Mesenchymal stem cell (in vitro differentiated cells and primary cell): ENCODE measurements at regions not wholly inside any gene's neighbourhood (a gene's known extent, or its start where the extent isn't known, plus 50 kb on each side); places are given as distances from the start of the nearest gene placed in this dataset.

ENCODE experiments used
- DNase-seq: peaks from one replicate; pipeline ENCODE4 v3.0.0-alpha.2; 2013
- H2AFZ ChIP-seq: one replicate; pipeline ENCODE4 v1.6.1; 2013; ENCODE audit warnings: low read depth, mild to moderate bottlenecking, control low read depth, inconsistent platforms, low read length, moderate library complexity
- H2AK5ac ChIP-seq: 2 replicates; pipeline ENCODE4 v1.6.1; 2013; ENCODE audit warnings: low read length, moderate library complexity, mild to moderate bottlenecking, inconsistent platforms; ENCODE audit not compliant: severe bottlenecking
- H2BK120ac ChIP-seq: one replicate; pipeline ENCODE4 v1.6.1; 2013; ENCODE audit warnings: low read depth, mild to moderate bottlenecking, inconsistent platforms, low read length, moderate library complexity
- H2BK12ac ChIP-seq, 2 experiments: one replicate each; pipeline ENCODE4 v1.6.1; 2013; ENCODE audit warnings: inconsistent platforms in 2 of 2, low read length in 2 of 2, mild to moderate bottlenecking in 2 of 2, moderate library complexity in 2 of 2, control low read depth in 1 of 2
- H2BK15ac ChIP-seq: one replicate; pipeline ENCODE4 v1.6.1; 2013; ENCODE audit warnings: mild to moderate bottlenecking, low read depth, inconsistent platforms; ENCODE audit not compliant: poor library complexity, severe bottlenecking
- H2BK5ac ChIP-seq: 2 replicates; pipeline ENCODE4 v1.6.1; 2013; ENCODE audit warnings: low read depth, mild to moderate bottlenecking, low read length, control low read depth, inconsistent platforms; ENCODE audit not compliant: poor library complexity, severe bottlenecking
- H3K14ac ChIP-seq, 2 experiments: one replicate each; pipeline ENCODE4 v1.6.1; 2013; ENCODE audit warnings: inconsistent platforms in 2 of 2, low read length in 2 of 2, control low read depth in 1 of 2, mild to moderate bottlenecking in 1 of 2, moderate library complexity in 1 of 2
- H3K18ac ChIP-seq, 2 experiments: one replicate each; pipeline ENCODE4 v1.6.1; 2013; ENCODE audit warnings: inconsistent platforms in 2 of 2, low read length in 2 of 2, control low read depth in 1 of 2, low read depth in 1 of 2, mild to moderate bottlenecking in 1 of 2
- H3K23ac ChIP-seq, 2 experiments: one replicate each; pipeline ENCODE4 v1.6.1; 2013; ENCODE audit warnings: inconsistent platforms in 2 of 2, low read length in 2 of 2, mild to moderate bottlenecking in 2 of 2, moderate library complexity in 2 of 2, control low read depth in 1 of 2
- H3K27ac ChIP-seq: 2 replicates; pipeline ENCODE4 v1.5.1; 2013; ENCODE audit warnings: mild to moderate bottlenecking, moderate library complexity, low read length, control low read depth, inconsistent platforms; ENCODE audit not compliant: poor library complexity, severe bottlenecking
- H3K27me3 ChIP-seq, 2 experiments: 2 replicates each; pipeline versions ENCODE4 v1.6.1 to v1.7.0; 2013; ENCODE audit warnings: low read length in 2 of 2, mild to moderate bottlenecking in 2 of 2, moderate library complexity in 2 of 2, control low read depth in 1 of 2, inconsistent platforms in 1 of 2; ENCODE audit not compliant: control insufficient read depth in 1 of 2, insufficient read depth in 1 of 2
- H3K36me3 ChIP-seq, 2 experiments: 2 replicates each; pipeline versions ENCODE4 v1.6.1 to v1.7.0; 2013; ENCODE audit warnings: low read length in 2 of 2, control low read depth in 1 of 2, inconsistent platforms in 1 of 2, low read depth in 1 of 2, mild to moderate bottlenecking in 1 of 2; ENCODE audit not compliant: insufficient read depth in 2 of 2, control insufficient read depth in 1 of 2
- H3K4ac ChIP-seq, 2 experiments: one replicate each; pipeline ENCODE4 v1.6.1; 2013; ENCODE audit warnings: inconsistent platforms in 2 of 2, low read length in 2 of 2, mild to moderate bottlenecking in 2 of 2, moderate library complexity in 2 of 2, control low read depth in 1 of 2, low read depth in 1 of 2
- H3K4me1 ChIP-seq: 2 replicates; pipeline ENCODE4 v1.6.1; 2013; ENCODE audit warnings: low read depth, low read length, control low read depth; ENCODE audit not compliant: control insufficient read depth, insufficient read depth
- H3K4me2 ChIP-seq: 2 replicates; pipeline ENCODE4 v1.6.1; 2013; ENCODE audit warnings: low read length, mild to moderate bottlenecking, inconsistent platforms; ENCODE audit not compliant: poor library complexity, severe bottlenecking
- H3K4me3 ChIP-seq, 2 experiments: 2 replicates each; pipeline versions ENCODE4 v1.5.1 to v1.7.0; 2013; ENCODE audit warnings: low read length in 2 of 2, mild to moderate bottlenecking in 2 of 2, control low read depth in 1 of 2, low read depth in 1 of 2; ENCODE audit not compliant: insufficient read depth in 1 of 2
- H3K79me1 ChIP-seq: replicated peaks from 2 replicates; pipeline ENCODE4 v1.6.1; 2013; ENCODE audit warnings: mild to moderate bottlenecking, control low read depth, low read length, inconsistent platforms; ENCODE audit not compliant: poor library complexity, severe bottlenecking
- H3K9ac ChIP-seq: 2 replicates; pipeline ENCODE4 v1.7.0; 2013; ENCODE audit warnings: mild to moderate bottlenecking, low read length, moderate library complexity
- H3K9me3 ChIP-seq: 2 replicates; pipeline ENCODE4 v1.7.0; 2013; ENCODE audit warnings: mild to moderate bottlenecking, low read length; ENCODE audit not compliant: control insufficient read depth
- H4K8ac ChIP-seq: one replicate; pipeline ENCODE4 v1.6.1; 2013; ENCODE audit warnings: inconsistent platforms, mild to moderate bottlenecking, low read length, moderate library complexity
- H4K91ac ChIP-seq: one replicate; pipeline ENCODE4 v1.6.1; 2013; ENCODE audit warnings: mild to moderate bottlenecking, low read length, inconsistent platforms
- WGBS: methylation state at CpG from one replicate; pipeline ENCODE4 v1.1.7; 2013; ENCODE audit warnings: mixed read lengths; 5-methylcytosine and 5-hydroxymethylcytosine counted together

GRCh38 chr15:60074181-60074885 lies 70.2 kb downstream of the FOXB1 start:
- no peak overlapping the region for H3K27ac ChIP-seq
- WGBS = 70% methylated on average over 5 of the region's 6 CpGs
- no peaks in the 10 kb centered on the region for H3K79me1 ChIP-seq
- no peak overlapping the region for H2BK12ac ChIP-seq
- no peak overlapping the region for H3K4ac ChIP-seq
- H3K9ac ChIP-seq = no peak overlapping the region
- no peak overlapping the region for H2BK5ac ChIP-seq
- H3K23ac ChIP-seq = no peak overlapping the region
- H2BK15ac ChIP-seq = no peak overlapping the region
- H2AK5ac ChIP-seq = no peak overlapping the region
- H3K14ac ChIP-seq = no peak overlapping the region
- no peak overlapping the region for H2AFZ ChIP-seq
- no peak overlapping the region for H3K4me3 ChIP-seq
- no peak overlapping the region for H2BK120ac ChIP-seq
- H3K27me3 ChIP-seq = no peaks in the 10 kb centered on the region
- no peak overlapping the region for H4K8ac ChIP-seq
- H3K36me3 ChIP-seq = no peaks in the 10 kb centered on the region
- H4K91ac ChIP-seq = no peak overlapping the region
- H3K4me2 ChIP-seq = no peak overlapping the region
- H3K4me1 ChIP-seq = no peaks in the 10 kb centered on the region
- no peak for DNase-seq
- H3K9me3 ChIP-seq = no peaks in the 10 kb centered on the region
- no peak overlapping the region for H3K18ac ChIP-seq

- no peak overlapping the region for H2BK15ac ChIP-seq
- no peaks in the 10 kb centered on the region for H3K4me1 ChIP-seq
- no peak overlapping the region for H2BK120ac ChIP-seq
- H3K36me3 ChIP-seq = no peaks in the 10 kb centered on the region
- H3K27me3 ChIP-seq = no peaks in the 10 kb centered on the region
- H2AK5ac ChIP-seq = no peak overlapping the region
- H3K4me2 ChIP-seq = no peak overlapping the region
- DNase-seq = no peak
- no peak overlapping the region for H3K27ac ChIP-seq
- H3K79me1 ChIP-seq = no peaks in the 10 kb centered on the region
- H4K8ac ChIP-seq = no peak overlapping the region
- no peak overlapping the region for H3K14ac ChIP-seq
- H2BK5ac ChIP-seq = no peak overlapping the region
- H3K9ac ChIP-seq = no peak overlapping the region
- no peak overlapping the region for H3K4ac ChIP-seq
- H3K18ac ChIP-seq = no peak overlapping the region
- no peak overlapping the region for H3K23ac ChIP-seq
- no peak overlapping the region for H2BK12ac ChIP-seq
- 90% methylated on average over 5 of the region's 5 CpGs for whole genome bisulfite sequencing
- no peak overlapping the region for H3K4me3 ChIP-seq
- no peak overlapping the region for H4K91ac ChIP-seq
- no peaks in the 10 kb centered on the region for H3K9me3 ChIP-seq
- H2AFZ ChIP-seq = no peak overlapping the region
Measured at GRCh38 chr15:60076045-60076444, 71.9 kb downstream of the FOXB1 start.

- H4K8ac ChIP-seq = no peak overlapping the region
- no peak overlapping the region for H2BK12ac ChIP-seq
- no peak overlapping the region for H3K4me2 ChIP-seq
- H3K27ac ChIP-seq = no peak overlapping the region
- H2AFZ ChIP-seq = no peak overlapping the region
- H2BK120ac ChIP-seq = no peak overlapping the region
- H3K9ac ChIP-seq = no peak overlapping the region
- H3K4me3 ChIP-seq = no peak overlapping the region
- H2BK5ac ChIP-seq = no peak overlapping the region
- H3K23ac ChIP-seq = no peak overlapping the region
- no peaks in the 10 kb centered on the region for H3K36me3 ChIP-seq
- no peak overlapping the region for H3K4ac ChIP-seq
- no peak overlapping the region for H2BK15ac ChIP-seq
- 63% methylated on average over 11 of the region's 11 CpGs for WGBS
- no peak overlapping the region for H3K14ac ChIP-seq
- H3K18ac ChIP-seq = no peak overlapping the region
- H3K4me1 ChIP-seq = no peaks in the 10 kb centered on the region
- H3K27me3 ChIP-seq = no peaks in the 10 kb centered on the region
- H4K91ac ChIP-seq = no peak overlapping the region
- H2AK5ac ChIP-seq = no peak overlapping the region
- H3K79me1 ChIP-seq = no peaks in the 10 kb centered on the region
- no peaks in the 10 kb centered on the region for H3K9me3 ChIP-seq
- no peak for DNase-seq
Measured at GRCh38 chr15:60076582-60077276, 72.6 kb downstream of the FOXB1 start.

- H3K4me3 ChIP-seq = no peak overlapping the region
- H2AK5ac ChIP-seq = no peak overlapping the region
- H3K36me3 ChIP-seq = no peaks in the 10 kb centered on the region
- no peak overlapping the region for H2BK5ac ChIP-seq
- H2BK15ac ChIP-seq = no peak overlapping the region
- H3K27me3 ChIP-seq = no peaks in the 10 kb centered on the region
- no peaks in the 10 kb centered on the region for H3K4me1 ChIP-seq
- H3K79me1 ChIP-seq = no peaks in the 10 kb centered on the region
- no peak overlapping the region for H3K4ac ChIP-seq
- 63% methylated on average over 11 of the region's 11 CpGs for WGBS
- no peak overlapping the region for H4K91ac ChIP-seq
- H3K23ac ChIP-seq = no peak overlapping the region
- no peak overlapping the region for H3K27ac ChIP-seq
- no peak overlapping the region for H3K4me2 ChIP-seq
- no peak overlapping the region for H2BK120ac ChIP-seq
- no peak overlapping the region for H3K9ac ChIP-seq
- no peak overlapping the region for H4K8ac ChIP-seq
- H3K9me3 ChIP-seq = no peaks in the 10 kb centered on the region
- H3K14ac ChIP-seq = no peak overlapping the region
- no peak overlapping the region for H2AFZ ChIP-seq
- H2BK12ac ChIP-seq = no peak overlapping the region
- no peak overlapping the region for H3K18ac ChIP-seq
- no peak for DNase-seq
Measured at GRCh38 chr15:60077581-60078359, 73.7 kb downstream of the FOXB1 start.
